ENCODE measurements at regions not wholly inside any gene's neighbourhood (a gene's known extent, or its start where the extent isn't known, plus 50 kb on each side); places are given as distances from the start of the nearest gene placed in this dataset.
"Not testable (repeated sequence)": the region's sequence is repeated elsewhere in the genome, so short reads cannot be mapped to it uniquely, and the experiment has no call there.

DNA sequence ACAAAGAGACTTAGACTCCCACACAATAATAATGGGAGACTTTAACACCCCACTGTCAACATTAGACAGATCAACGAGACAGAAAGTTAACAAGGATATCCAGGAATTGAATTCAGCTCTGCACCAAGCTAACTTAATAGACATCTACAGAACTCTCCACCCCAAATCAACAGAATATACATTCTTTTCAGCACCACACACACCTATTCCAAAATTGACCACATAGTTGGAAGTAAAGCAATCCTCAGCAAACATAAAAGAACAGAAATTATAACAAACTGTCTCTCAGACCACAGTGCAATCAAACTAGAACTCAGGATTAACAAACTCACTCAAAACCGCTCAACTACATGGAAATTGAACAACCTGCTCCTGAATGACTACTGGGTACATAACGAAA, 68.2 kb upstream of the SKAP2 start:
- TF ChIP-seq, protein P1, sequence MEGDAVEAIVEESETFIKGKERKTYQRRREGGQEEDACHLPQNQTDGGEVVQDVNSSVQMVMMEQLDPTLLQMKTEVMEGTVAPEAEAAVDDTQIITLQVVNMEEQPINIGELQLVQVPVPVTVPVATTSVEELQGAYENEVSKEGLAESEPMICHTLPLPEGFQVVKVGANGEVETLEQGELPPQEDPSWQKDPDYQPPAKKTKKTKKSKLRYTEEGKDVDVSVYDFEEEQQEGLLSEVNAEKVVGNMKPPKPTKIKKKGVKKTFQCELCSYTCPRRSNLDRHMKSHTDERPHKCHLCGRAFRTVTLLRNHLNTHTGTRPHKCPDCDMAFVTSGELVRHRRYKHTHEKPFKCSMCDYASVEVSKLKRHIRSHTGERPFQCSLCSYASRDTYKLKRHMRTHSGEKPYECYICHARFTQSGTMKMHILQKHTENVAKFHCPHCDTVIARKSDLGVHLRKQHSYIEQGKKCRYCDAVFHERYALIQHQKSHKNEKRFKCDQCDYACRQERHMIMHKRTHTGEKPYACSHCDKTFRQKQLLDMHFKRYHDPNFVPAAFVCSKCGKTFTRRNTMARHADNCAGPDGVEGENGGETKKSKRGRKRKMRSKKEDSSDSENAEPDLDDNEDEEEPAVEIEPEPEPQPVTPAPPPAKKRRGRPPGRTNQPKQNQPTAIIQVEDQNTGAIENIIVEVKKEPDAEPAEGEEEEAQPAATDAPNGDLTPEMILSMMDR (IDR thresholded peaks at IDR 0.05; ENCODE audit: low read depth, low read length): not testable (repeated sequence)
- not testable (repeated sequence) for TF ChIP-seq MAX (IDR thresholded peaks at IDR 0.05; ENCODE audit: low read depth, low read length)
